ENCODE measurements at regions not wholly inside any gene's neighbourhood (a gene's known extent, or its start where the extent isn't known, plus 50 kb on each side); places are given as distances from the start of the nearest gene placed in this dataset.

DNA sequence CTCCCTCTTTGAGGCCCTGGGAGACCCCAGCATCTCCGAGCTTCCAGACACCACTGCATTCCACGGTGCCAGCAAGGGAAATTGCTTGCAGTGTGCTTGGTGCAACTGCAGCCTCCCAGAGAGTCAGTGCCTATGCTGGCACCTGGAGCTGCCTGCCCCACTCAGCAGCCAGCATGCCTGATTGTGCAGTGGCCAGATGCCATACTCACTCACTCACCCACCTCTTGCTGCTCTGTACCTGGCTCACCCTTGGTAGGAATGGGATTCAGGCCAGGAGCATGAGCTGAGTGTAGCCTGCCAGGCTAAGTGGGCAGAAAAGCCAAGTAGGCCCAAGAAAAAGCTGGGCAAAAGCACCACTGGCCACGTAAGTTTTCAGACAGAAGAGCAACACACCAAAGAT is 651.4 kb downstream of the GABRG1 start:
- TF ChIP-seq CSRNP3 (CRISPR knock-in tag; IDR thresholded peaks at IDR 0.05) (no peak), GLIS3 (CRISPR knock-in tag; IDR thresholded peaks at IDR 0.05) (no peak), CSDC2 (CRISPR knock-in tag; IDR thresholded peaks at IDR 0.05) (no peak), TCF4 (CRISPR knock-in tag; IDR thresholded peaks at IDR 0.05; ENCODE audit: borderline replicate concordance) (no peak), ZC3H10 (CRISPR knock-in tag; IDR thresholded peaks at IDR 0.05) (no peak), POU6F1 (CRISPR knock-in tag; IDR thresholded peaks at IDR 0.05; ENCODE audit: borderline replicate concordance, low read depth) (no peak), PPARA (CRISPR knock-in tag; IDR thresholded peaks at IDR 0.05; ENCODE audit: borderline replicate concordance) (no peak), TOX (CRISPR knock-in tag; IDR thresholded peaks at IDR 0.05; ENCODE audit: borderline replicate concordance) (no peak), SNAI2 (CRISPR knock-in tag; IDR thresholded peaks at IDR 0.05) (no peak)
- TF ChIP-seq, protein P1, sequence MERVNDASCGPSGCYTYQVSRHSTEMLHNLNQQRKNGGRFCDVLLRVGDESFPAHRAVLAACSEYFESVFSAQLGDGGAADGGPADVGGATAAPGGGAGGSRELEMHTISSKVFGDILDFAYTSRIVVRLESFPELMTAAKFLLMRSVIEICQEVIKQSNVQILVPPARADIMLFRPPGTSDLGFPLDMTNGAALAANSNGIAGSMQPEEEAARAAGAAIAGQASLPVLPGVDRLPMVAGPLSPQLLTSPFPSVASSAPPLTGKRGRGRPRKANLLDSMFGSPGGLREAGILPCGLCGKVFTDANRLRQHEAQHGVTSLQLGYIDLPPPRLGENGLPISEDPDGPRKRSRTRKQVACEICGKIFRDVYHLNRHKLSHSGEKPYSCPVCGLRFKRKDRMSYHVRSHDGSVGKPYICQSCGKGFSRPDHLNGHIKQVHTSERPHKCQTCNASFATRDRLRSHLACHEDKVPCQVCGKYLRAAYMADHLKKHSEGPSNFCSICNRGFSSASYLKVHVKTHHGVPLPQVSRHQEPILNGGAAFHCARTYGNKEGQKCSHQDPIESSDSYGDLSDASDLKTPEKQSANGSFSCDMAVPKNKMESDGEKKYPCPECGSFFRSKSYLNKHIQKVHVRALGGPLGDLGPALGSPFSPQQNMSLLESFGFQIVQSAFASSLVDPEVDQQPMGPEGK (CRISPR knock-in tag; IDR thresholded peaks at IDR 0.05; ENCODE audit: borderline replicate concordance): no peak
- TF ChIP-seq, protein P2, sequence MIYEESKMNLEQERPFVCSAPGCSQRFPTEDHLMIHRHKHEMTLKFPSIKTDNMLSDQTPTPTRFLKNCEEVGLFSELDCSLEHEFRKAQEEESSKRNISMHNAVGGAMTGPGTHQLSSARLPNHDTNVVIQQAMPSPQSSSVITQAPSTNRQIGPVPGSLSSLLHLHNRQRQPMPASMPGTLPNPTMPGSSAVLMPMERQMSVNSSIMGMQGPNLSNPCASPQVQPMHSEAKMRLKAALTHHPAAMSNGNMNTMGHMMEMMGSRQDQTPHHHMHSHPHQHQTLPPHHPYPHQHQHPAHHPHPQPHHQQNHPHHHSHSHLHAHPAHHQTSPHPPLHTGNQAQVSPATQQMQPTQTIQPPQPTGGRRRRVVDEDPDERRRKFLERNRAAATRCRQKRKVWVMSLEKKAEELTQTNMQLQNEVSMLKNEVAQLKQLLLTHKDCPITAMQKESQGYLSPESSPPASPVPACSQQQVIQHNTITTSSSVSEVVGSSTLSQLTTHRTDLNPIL (CRISPR knock-in tag; IDR thresholded peaks at IDR 0.05; ENCODE audit: low read depth): no peak

GRCh38 chr4:45471335-45471734 is 652.5 kb downstream of the GABRG1 start:
- TF ChIP-seq, protein P3, sequence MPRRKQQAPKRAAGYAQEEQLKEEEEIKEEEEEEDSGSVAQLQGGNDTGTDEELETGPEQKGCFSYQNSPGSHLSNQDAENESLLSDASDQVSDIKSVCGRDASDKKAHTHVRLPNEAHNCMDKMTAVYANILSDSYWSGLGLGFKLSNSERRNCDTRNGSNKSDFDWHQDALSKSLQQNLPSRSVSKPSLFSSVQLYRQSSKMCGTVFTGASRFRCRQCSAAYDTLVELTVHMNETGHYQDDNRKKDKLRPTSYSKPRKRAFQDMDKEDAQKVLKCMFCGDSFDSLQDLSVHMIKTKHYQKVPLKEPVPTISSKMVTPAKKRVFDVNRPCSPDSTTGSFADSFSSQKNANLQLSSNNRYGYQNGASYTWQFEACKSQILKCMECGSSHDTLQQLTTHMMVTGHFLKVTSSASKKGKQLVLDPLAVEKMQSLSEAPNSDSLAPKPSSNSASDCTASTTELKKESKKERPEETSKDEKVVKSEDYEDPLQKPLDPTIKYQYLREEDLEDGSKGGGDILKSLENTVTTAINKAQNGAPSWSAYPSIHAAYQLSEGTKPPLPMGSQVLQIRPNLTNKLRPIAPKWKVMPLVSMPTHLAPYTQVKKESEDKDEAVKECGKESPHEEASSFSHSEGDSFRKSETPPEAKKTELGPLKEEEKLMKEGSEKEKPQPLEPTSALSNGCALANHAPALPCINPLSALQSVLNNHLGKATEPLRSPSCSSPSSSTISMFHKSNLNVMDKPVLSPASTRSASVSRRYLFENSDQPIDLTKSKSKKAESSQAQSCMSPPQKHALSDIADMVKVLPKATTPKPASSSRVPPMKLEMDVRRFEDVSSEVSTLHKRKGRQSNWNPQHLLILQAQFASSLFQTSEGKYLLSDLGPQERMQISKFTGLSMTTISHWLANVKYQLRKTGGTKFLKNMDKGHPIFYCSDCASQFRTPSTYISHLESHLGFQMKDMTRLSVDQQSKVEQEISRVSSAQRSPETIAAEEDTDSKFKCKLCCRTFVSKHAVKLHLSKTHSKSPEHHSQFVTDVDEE (CRISPR knock-in tag; IDR thresholded peaks at IDR 0.05): no peak
- TF ChIP-seq TCF4 (CRISPR knock-in tag; IDR thresholded peaks at IDR 0.05; ENCODE audit: borderline replicate concordance) (no peak), ESRRG (CRISPR knock-in tag; IDR thresholded peaks at IDR 0.05) (no peak), ZNF565 (CRISPR knock-in tag; conservative IDR thresholded peaks at IDR 0.05; ENCODE audit: low read depth) (no peak), PPARA (CRISPR knock-in tag; IDR thresholded peaks at IDR 0.05; ENCODE audit: borderline replicate concordance) (no peak), GLIS3 (CRISPR knock-in tag; IDR thresholded peaks at IDR 0.05) (no peak), SNAI2 (CRISPR knock-in tag; IDR thresholded peaks at IDR 0.05) (no peak), ZFP30 (CRISPR knock-in tag; IDR thresholded peaks at IDR 0.05) (no peak), OSR1 (CRISPR knock-in tag; IDR thresholded peaks at IDR 0.05) (no peak), ZNF8 (CRISPR knock-in tag; IDR thresholded peaks at IDR 0.05) (no peak), TOX (CRISPR knock-in tag; IDR thresholded peaks at IDR 0.05; ENCODE audit: borderline replicate concordance) (no peak), POU6F1 (CRISPR knock-in tag; IDR thresholded peaks at IDR 0.05; ENCODE audit: borderline replicate concordance, low read depth) (no peak), CSRNP3 (CRISPR knock-in tag; IDR thresholded peaks at IDR 0.05) (no peak), ZFP3 (CRISPR knock-in tag; IDR thresholded peaks at IDR 0.05) (no peak), ZNF70 (CRISPR knock-in tag; IDR thresholded peaks at IDR 0.05) (no peak), ISL1 (CRISPR knock-in tag; IDR thresholded peaks at IDR 0.05) (no peak)
- TF ChIP-seq, protein P1 (CRISPR knock-in tag; IDR thresholded peaks at IDR 0.05; ENCODE audit: borderline replicate concordance): no peak
- ATAC-seq: no peak

More for the DNA sequence above, 651.4 kb downstream of the GABRG1 start:
- no peak for ATAC-seq

Data from SK-N-SH treated with all-trans-retinoic acid at 6 μM for 48 hours (cell line).